ENCODE measurements at regions not wholly inside any gene's neighbourhood (a gene's known extent, or its start where the extent isn't known, plus 50 kb on each side); places are given as distances from the start of the nearest gene placed in this dataset.
A peak's percentile ranks its signal among the peaks of the same experiment; 100 is the strongest.

GRCh38 chr3:43915546-43915945 lies 224.8 kb downstream of the ABHD5 start:
- TF ChIP-seq CTCF (conservative IDR thresholded peaks at IDR 0.05; ENCODE audit: low read depth), result no peak
- ChIA-PET POLR2A (ENCODE audit: low non-redundant PET) (no interaction called here), CTCF (no interaction called here)
- no peak for DNase-seq (ENCODE audit: low spot score)
- no peak overlapping the region for H3K27ac ChIP-seq

- ChIA-PET POLR2A (ENCODE audit: low non-redundant PET) (no interaction called here), CTCF (no interaction called here)
- TF ChIP-seq CTCF (conservative IDR thresholded peaks at IDR 0.05; ENCODE audit: low read depth), result no peak
- DNase-seq (ENCODE audit: low spot score), result no peak
- H3K27ac ChIP-seq, result no peak overlapping the region
Measured at GRCh38 chr3:43917361-43917760, 226.6 kb downstream of the ABHD5 start.

- no peak overlapping the region for H3K27ac ChIP-seq
- DNase-seq (ENCODE audit: low spot score), result peak; percentile 23
- CTCF ChIA-PET, result no interaction called here
- TF ChIP-seq CTCF (conservative IDR thresholded peaks at IDR 0.05; ENCODE audit: low read depth), result no peak
- POLR2A ChIA-PET (ENCODE audit: low non-redundant PET), result no interaction called here
Measured at GRCh38 chr3:43919029-43919428, 228.3 kb downstream of the ABHD5 start.

- TF ChIP-seq CTCF (conservative IDR thresholded peaks at IDR 0.05; ENCODE audit: low read depth), result no peak
- ChIA-PET POLR2A (ENCODE audit: low non-redundant PET) (no interaction called here), CTCF (no interaction called here)
- no peak overlapping the region for H3K27ac ChIP-seq
- no peak for DNase-seq (ENCODE audit: low spot score)
Measured at GRCh38 chr3:43921056-43921648, 230.4 kb downstream of the ABHD5 start.

GRCh38 chr3:43922374-43922773 lies 231.6 kb downstream of the ABHD5 start:
- POLR2A ChIA-PET (ENCODE audit: low non-redundant PET), result no interaction called here
- no peak for DNase-seq (ENCODE audit: low spot score)
- CTCF ChIA-PET, result no interaction called here
- peak overlapping the region; percentile 76 for H3K27ac ChIP-seq
- TF ChIP-seq CTCF (conservative IDR thresholded peaks at IDR 0.05; ENCODE audit: low read depth), result no peak

- POLR2A ChIA-PET (ENCODE audit: low non-redundant PET), result no interaction called here
- DNase-seq (ENCODE audit: low spot score), result no peak
Measured at GRCh38 chr3:43923104-43923882, 232.6 kb downstream of the ABHD5 start.

More at GRCh38 chr3:43923104-43923882, 232.6 kb downstream of the ABHD5 start:
- CTCF ChIA-PET, result no interaction called here
- peak overlapping the region; percentile 76 for H3K27ac ChIP-seq
- no peak for TF ChIP-seq CTCF (conservative IDR thresholded peaks at IDR 0.05; ENCODE audit: low read depth)

All from RWPE1 (cell line).